ENCODE measurements at regions not wholly inside any gene's neighbourhood (a gene's known extent, or its start where the extent isn't known, plus 50 kb on each side); places are given as distances from the start of the nearest gene placed in this dataset.
"Not testable (repeated sequence)": the region's sequence is repeated elsewhere in the genome, so short reads cannot be mapped to it uniquely, and the experiment has no call there.

- ChIA-PET POLR2A (no interaction called here), CTCF (no interaction called here)
- no peak for DNase-seq
- no peaks in the 10 kb centered on the region for H3K36me3 Mint-ChIP-seq (ENCODE audit: low read depth)
- H3K27me3 Mint-ChIP-seq = peaks cover 11% of the 10 kb centered on the region
- H3K9me3 Mint-ChIP-seq = no peaks in the 10 kb centered on the region
- no peak for TF ChIP-seq CTCF (IDR thresholded peaks at IDR 0.05)
- H3K27ac Mint-ChIP-seq = no peak overlapping the region
- no peak overlapping the region for H3K4me3 Mint-ChIP-seq
- intact Hi-C loops (cut with micrococcal nuclease) = no loop called here
- H3K4me1 Mint-ChIP-seq (ENCODE audit: low read depth) = no peaks in the 10 kb centered on the region
- no peak for ATAC-seq
Observed at GRCh38 chr6:106746652-106747051, 117.3 kb downstream of the QRSL1 start.

- ChIA-PET CTCF (interaction anchor here (1.0 kb wide), 1 partner anchor 252 kb away, joined by 3 read pairs; no protein-coding TSS in a partner anchor), POLR2A (no interaction called here)
- no peak for TF ChIP-seq CTCF (IDR thresholded peaks at IDR 0.05)
- no peak for ATAC-seq
- no peaks in the 10 kb centered on the region for H3K4me1 Mint-ChIP-seq (ENCODE audit: low read depth)
- H3K27ac Mint-ChIP-seq = no peak overlapping the region
- peaks cover 11% of the 10 kb centered on the region for H3K27me3 Mint-ChIP-seq
- H3K9me3 Mint-ChIP-seq = no peaks in the 10 kb centered on the region
- DNase-seq = no peak
- no peaks in the 10 kb centered on the region for H3K36me3 Mint-ChIP-seq (ENCODE audit: low read depth)
- intact Hi-C loops (cut with micrococcal nuclease) = no loop called here
- no peak overlapping the region for H3K4me3 Mint-ChIP-seq
Observed at GRCh38 chr6:106745824-106746582, 116.6 kb downstream of the QRSL1 start.

GRCh38 chr6:106745197-106745770 lies 115.9 kb downstream of the QRSL1 start:
- TF ChIP-seq CTCF (IDR thresholded peaks at IDR 0.05) = no peak
- CTCF ChIA-PET = interaction anchor here (1.0 kb wide), 1 partner anchor 252 kb away, joined by 3 read pairs; no protein-coding TSS in a partner anchor
- Mint-ChIP-seq H3K9me3 (no peaks in the 10 kb centered on the region), H3K27ac (no peak overlapping the region), H3K4me3 (no peak overlapping the region), H3K27me3 (peaks cover 11% of the 10 kb centered on the region), H3K4me1 (ENCODE audit: low read depth) (no peaks in the 10 kb centered on the region), H3K36me3 (ENCODE audit: low read depth) (no peaks in the 10 kb centered on the region)
- no peak for ATAC-seq
- POLR2A ChIA-PET = no interaction called here
- intact Hi-C loops (cut with micrococcal nuclease) = no loop called here
- DNase-seq = no peak

GRCh38 chr6:106744781-106745180 lies 115.4 kb downstream of the QRSL1 start:
- Mint-ChIP-seq H3K4me1 (ENCODE audit: low read depth) (no peaks in the 10 kb centered on the region), H3K36me3 (ENCODE audit: low read depth) (no peaks in the 10 kb centered on the region), H3K27ac (no peak overlapping the region), H3K27me3 (peaks cover 11% of the 10 kb centered on the region), H3K9me3 (no peaks in the 10 kb centered on the region), H3K4me3 (no peak overlapping the region)
- ATAC-seq (no peak), DNase-seq (no peak)
- ChIA-PET POLR2A (no interaction called here), CTCF (interaction anchor here (1.0 kb wide), 1 partner anchor 253 kb away, joined by 3 read pairs; no protein-coding TSS in a partner anchor)
- no peak for TF ChIP-seq CTCF (IDR thresholded peaks at IDR 0.05)
- intact Hi-C loops (cut with micrococcal nuclease) = no loop called here

GRCh38 chr6:106744029-106744428 lies 114.7 kb downstream of the QRSL1 start:
- POLR2A ChIA-PET = not testable (repeated sequence)

More at GRCh38 chr6:106744029-106744428, 114.7 kb downstream of the QRSL1 start:
- intact Hi-C loops (cut with micrococcal nuclease); ATAC-seq; H3K4me1 Mint-ChIP-seq (ENCODE audit: low read depth); H3K27ac Mint-ChIP-seq; H3K4me3 Mint-ChIP-seq; H3K9me3 Mint-ChIP-seq; H3K36me3 Mint-ChIP-seq (ENCODE audit: low read depth); DNase-seq: not testable (repeated sequence)
- CTCF ChIA-PET = interaction anchor here (0.6 kb wide), 1 partner anchor 300 kb away, joined by 3 read pairs; no protein-coding TSS in a partner anchor
- H3K27me3 Mint-ChIP-seq = peaks cover 11% of the 10 kb centered on the region
